GM12874 (cell line): ENCODE measurements at regions not wholly inside any gene's neighbourhood (a gene's known extent, or its start where the extent isn't known, plus 50 kb on each side); places are given as distances from the start of the nearest gene placed in this dataset.

Experiments used
- CTCF ChIP-seq: IDR thresholded peaks from 2 replicates; pipeline ENCODE4 v1.5.1; 2011; ENCODE audit warnings: low read depth, mild to moderate bottlenecking, control low read depth, low read length, moderate library complexity; ENCODE audit not compliant: insufficient read depth

- TF ChIP-seq CTCF, result no peak
Observed at GRCh38 chr18:45241982-45242565, 373.2 kb upstream of the SLC14A2 start.

- TF ChIP-seq CTCF, result no peak
Observed at GRCh38 chr18:45243340-45244110, 371.8 kb upstream of the SLC14A2 start.

GRCh38 chr18:45245091-45245511, 370.2 kb upstream of the SLC14A2 start:
- no peak for TF ChIP-seq CTCF

GRCh38 chr18:45248240-45248903, 366.9 kb upstream of the SLC14A2 start:
- TF ChIP-seq CTCF, result no peak

- no peak for TF ChIP-seq CTCF
Observed at GRCh38 chr18:45249246-45249661, 366.0 kb upstream of the SLC14A2 start.

GRCh38 chr18:45250479-45250878, 364.8 kb upstream of the SLC14A2 start:
- TF ChIP-seq CTCF, result no peak

- no peak for TF ChIP-seq CTCF
Observed at GRCh38 chr18:45251236-45251635, 364.0 kb upstream of the SLC14A2 start.
